ENCODE measurements at regions not wholly inside any gene's neighbourhood (a gene's known extent, or its start where the extent isn't known, plus 50 kb on each side); places are given as distances from the start of the nearest gene placed in this dataset.

DNA sequence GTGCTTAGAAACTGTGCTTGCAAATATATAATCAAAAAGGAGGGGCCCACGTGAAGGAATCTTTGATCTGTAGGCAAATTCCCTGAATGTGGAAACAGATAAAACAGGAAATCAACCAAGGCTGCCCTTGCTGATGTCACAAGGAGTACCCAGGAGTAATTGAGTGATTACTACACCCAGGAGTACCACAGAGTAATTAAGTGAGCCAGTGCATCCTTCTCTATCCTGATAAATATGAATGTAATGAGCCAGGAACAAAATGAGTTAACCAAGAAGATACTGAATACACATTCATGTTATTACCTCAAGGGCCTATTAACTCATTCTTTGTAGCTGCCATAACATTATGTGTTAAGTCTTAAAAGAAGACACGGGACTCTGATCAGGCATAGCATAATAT, 87.3 kb upstream of the POU1F1 start:
- TF ChIP-seq, protein P1, sequence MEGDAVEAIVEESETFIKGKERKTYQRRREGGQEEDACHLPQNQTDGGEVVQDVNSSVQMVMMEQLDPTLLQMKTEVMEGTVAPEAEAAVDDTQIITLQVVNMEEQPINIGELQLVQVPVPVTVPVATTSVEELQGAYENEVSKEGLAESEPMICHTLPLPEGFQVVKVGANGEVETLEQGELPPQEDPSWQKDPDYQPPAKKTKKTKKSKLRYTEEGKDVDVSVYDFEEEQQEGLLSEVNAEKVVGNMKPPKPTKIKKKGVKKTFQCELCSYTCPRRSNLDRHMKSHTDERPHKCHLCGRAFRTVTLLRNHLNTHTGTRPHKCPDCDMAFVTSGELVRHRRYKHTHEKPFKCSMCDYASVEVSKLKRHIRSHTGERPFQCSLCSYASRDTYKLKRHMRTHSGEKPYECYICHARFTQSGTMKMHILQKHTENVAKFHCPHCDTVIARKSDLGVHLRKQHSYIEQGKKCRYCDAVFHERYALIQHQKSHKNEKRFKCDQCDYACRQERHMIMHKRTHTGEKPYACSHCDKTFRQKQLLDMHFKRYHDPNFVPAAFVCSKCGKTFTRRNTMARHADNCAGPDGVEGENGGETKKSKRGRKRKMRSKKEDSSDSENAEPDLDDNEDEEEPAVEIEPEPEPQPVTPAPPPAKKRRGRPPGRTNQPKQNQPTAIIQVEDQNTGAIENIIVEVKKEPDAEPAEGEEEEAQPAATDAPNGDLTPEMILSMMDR (IDR thresholded peaks at IDR 0.05; ENCODE audit: unreplicated experiment): no peak
- no peaks in the 10 kb centered on the region for H3K27me3 Mint-ChIP-seq (ENCODE audit: unreplicated experiment)
- no peaks in the 10 kb centered on the region for H3K9me3 Mint-ChIP-seq (ENCODE audit: unreplicated experiment)
- H3K36me3 Mint-ChIP-seq (ENCODE audit: low read depth, unreplicated experiment): no peaks in the 10 kb centered on the region
- no peak for DNase-seq (ENCODE audit: low spot score)
- no peak overlapping the region for H3K27ac Mint-ChIP-seq (ENCODE audit: unreplicated experiment)
- no peak overlapping the region for H3K4me3 Mint-ChIP-seq (ENCODE audit: unreplicated experiment)
- no peaks in the 10 kb centered on the region for H3K4me1 Mint-ChIP-seq (ENCODE audit: unreplicated experiment)

DNA sequence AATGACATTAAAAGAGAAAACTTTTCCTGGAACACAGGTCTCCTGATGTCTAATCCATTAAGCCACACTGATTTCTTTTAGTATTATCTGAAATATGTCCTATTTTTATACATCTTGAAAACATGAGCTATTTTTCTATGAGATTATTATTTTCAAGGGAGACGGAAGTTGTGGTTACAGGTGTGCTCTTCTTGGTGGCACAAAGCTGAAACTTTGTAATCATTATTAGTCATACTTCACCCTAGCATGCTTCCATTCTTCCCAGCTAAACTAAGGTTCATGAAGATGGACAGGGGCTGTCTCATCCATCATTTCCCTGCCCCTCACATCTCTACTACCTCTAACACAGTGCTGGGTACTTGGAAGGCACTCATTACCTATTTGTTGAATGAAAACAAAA, 85.6 kb upstream of the POU1F1 start:
- no peak overlapping the region for H3K4me3 Mint-ChIP-seq (ENCODE audit: unreplicated experiment)
- TF ChIP-seq, protein P1 (IDR thresholded peaks at IDR 0.05; ENCODE audit: unreplicated experiment): no peak
- no peak overlapping the region for H3K27ac Mint-ChIP-seq (ENCODE audit: unreplicated experiment)
- DNase-seq (ENCODE audit: low spot score): no peak
- no peaks in the 10 kb centered on the region for H3K36me3 Mint-ChIP-seq (ENCODE audit: low read depth, unreplicated experiment)
- H3K4me1 Mint-ChIP-seq (ENCODE audit: unreplicated experiment): no peaks in the 10 kb centered on the region
- no peaks in the 10 kb centered on the region for H3K27me3 Mint-ChIP-seq (ENCODE audit: unreplicated experiment)
- no peaks in the 10 kb centered on the region for H3K9me3 Mint-ChIP-seq (ENCODE audit: unreplicated experiment)

DNA sequence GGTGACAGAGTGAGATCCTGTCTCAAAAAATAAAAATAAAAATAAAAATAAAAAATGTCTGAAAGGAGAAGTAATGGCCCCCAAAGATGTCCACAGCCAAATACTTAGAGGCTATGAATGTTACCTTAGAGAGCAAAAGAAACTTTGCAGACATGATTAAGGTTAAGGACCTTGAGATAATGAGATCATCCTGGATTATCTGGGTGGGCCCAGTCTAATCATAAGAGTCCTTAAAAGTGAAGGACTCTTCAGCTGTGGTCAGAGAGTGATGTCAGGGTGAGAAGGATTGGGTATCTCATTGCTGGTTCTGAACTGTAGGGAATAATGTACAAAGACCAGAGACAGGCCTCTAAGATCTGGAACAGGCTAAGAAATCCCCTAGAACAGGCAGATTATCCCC, 84.9 kb upstream of the POU1F1 start:
- TF ChIP-seq, protein P1 (IDR thresholded peaks at IDR 0.05; ENCODE audit: unreplicated experiment): no peak
- Mint-ChIP-seq H3K27ac (ENCODE audit: unreplicated experiment) (no peak overlapping the region), H3K4me3 (ENCODE audit: unreplicated experiment) (no peak overlapping the region), H3K27me3 (ENCODE audit: unreplicated experiment) (no peaks in the 10 kb centered on the region), H3K36me3 (ENCODE audit: low read depth, unreplicated experiment) (no peaks in the 10 kb centered on the region), H3K9me3 (ENCODE audit: unreplicated experiment) (no peaks in the 10 kb centered on the region), H3K4me1 (ENCODE audit: unreplicated experiment) (no peaks in the 10 kb centered on the region)
- DNase-seq (ENCODE audit: low spot score): no peak

DNA sequence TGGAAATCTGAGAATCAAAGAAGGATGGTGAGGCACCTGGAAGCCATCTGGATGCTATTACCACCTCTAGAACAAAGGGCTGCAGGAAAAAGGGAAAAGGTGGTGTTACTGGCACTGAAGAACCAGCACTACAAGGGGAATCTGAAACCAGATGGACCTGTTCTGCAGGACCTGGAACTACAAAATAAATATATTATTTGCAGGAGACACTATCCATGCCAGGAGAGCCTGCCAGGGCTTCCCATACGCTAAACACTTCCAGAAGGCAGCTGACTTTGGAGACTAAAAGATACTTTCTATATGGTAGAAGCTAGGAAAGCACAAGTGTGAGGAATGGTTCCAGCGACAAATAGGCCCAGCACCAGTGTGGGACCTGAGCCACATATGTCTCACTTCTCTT, 83.4 kb upstream of the POU1F1 start:
- DNase-seq (ENCODE audit: low spot score): no peak
- Mint-ChIP-seq H3K4me1 (ENCODE audit: unreplicated experiment) (no peaks in the 10 kb centered on the region), H3K27me3 (ENCODE audit: unreplicated experiment) (no peaks in the 10 kb centered on the region), H3K36me3 (ENCODE audit: low read depth, unreplicated experiment) (no peaks in the 10 kb centered on the region), H3K27ac (ENCODE audit: unreplicated experiment) (no peak overlapping the region), H3K4me3 (ENCODE audit: unreplicated experiment) (no peak overlapping the region), H3K9me3 (ENCODE audit: unreplicated experiment) (no peaks in the 10 kb centered on the region)
- TF ChIP-seq, protein P1 (IDR thresholded peaks at IDR 0.05; ENCODE audit: unreplicated experiment): no peak

DNA sequence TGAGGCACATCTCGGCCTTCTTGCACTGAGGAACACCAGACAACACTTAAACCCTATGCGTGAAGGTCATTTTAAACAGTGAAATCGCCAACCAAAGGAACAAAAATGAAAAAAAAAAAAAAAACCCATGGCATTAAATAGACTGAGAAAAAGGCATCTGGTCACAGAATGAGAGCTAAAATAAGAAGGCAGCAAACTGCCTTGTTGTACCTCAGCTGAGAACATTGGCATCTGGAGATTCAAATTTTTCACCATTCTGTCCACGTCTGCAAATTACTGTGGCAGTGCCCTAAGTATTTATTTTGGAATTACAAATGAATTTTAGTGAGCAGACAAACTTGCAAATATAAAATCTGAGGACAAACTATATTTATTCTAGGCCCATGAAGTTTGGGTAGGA, 82.6 kb upstream of the POU1F1 start:
- no peak for DNase-seq (ENCODE audit: low spot score)
- no peaks in the 10 kb centered on the region for H3K4me1 Mint-ChIP-seq (ENCODE audit: unreplicated experiment)
- no peaks in the 10 kb centered on the region for H3K27me3 Mint-ChIP-seq (ENCODE audit: unreplicated experiment)
- H3K9me3 Mint-ChIP-seq (ENCODE audit: unreplicated experiment): no peaks in the 10 kb centered on the region
- no peaks in the 10 kb centered on the region for H3K36me3 Mint-ChIP-seq (ENCODE audit: low read depth, unreplicated experiment)
- TF ChIP-seq, protein P1 (IDR thresholded peaks at IDR 0.05; ENCODE audit: unreplicated experiment): no peak
- H3K27ac Mint-ChIP-seq (ENCODE audit: unreplicated experiment): no peak overlapping the region
- no peak overlapping the region for H3K4me3 Mint-ChIP-seq (ENCODE audit: unreplicated experiment)

Data from endothelial cell (in vitro differentiated cells).